ENCODE measurements at regions not wholly inside any gene's neighbourhood (a gene's known extent, or its start where the extent isn't known, plus 50 kb on each side); places are given as distances from the start of the nearest gene placed in this dataset.

GRCh38 chr17:12388226-12388625 is 277.5 kb upstream of the MYOCD start:
- no peak overlapping the region for H3K4me2 ChIP-seq (ENCODE audit: insufficient read depth, insufficient read length, low read length)
- TF ChIP-seq CTCF (conservative IDR thresholded peaks at IDR 0.05), result no peak
- DNase-seq, result no peak
- no peak overlapping the region for H3K14ac ChIP-seq (ENCODE audit: insufficient read depth, low read length)
- H2BK12ac ChIP-seq (ENCODE audit: insufficient read length, low read depth, low read length), result no peak overlapping the region
- no peaks in the 10 kb centered on the region for H3K23me2 ChIP-seq (ENCODE audit: insufficient read length, low read depth, low read length, poor library complexity, severe bottlenecking)
- no peaks in the 10 kb centered on the region for H3K27me3 ChIP-seq (ENCODE audit: insufficient read depth, low read length)
- no peak overlapping the region for H3K23ac ChIP-seq (ENCODE audit: insufficient read length, low read depth, low read length)
- H2AFZ ChIP-seq (ENCODE audit: low read length), result no peak overlapping the region
- no peaks in the 10 kb centered on the region for H3K9me3 ChIP-seq (ENCODE audit: control insufficient read depth, low read depth, low read length)
- H3K79me2 ChIP-seq (ENCODE audit: insufficient read depth, low read length), result no peaks in the 10 kb centered on the region
- no peaks in the 10 kb centered on the region for H4K20me1 ChIP-seq (ENCODE audit: control insufficient read depth, insufficient read depth, insufficient read length)
- no peak overlapping the region for H3K9ac ChIP-seq (ENCODE audit: extremely low read depth, insufficient read length, low read length)
- Mint-ChIP-seq H3K4me3 (no peak overlapping the region), H3K27me3 (ENCODE audit: low read depth) (no peaks in the 10 kb centered on the region), H3K36me3 (ENCODE audit: insufficient read depth in 1 of 3, low read depth in 3 of 3) (no peaks in the 10 kb centered on the region), H3K27ac (no peak overlapping the region), H3K9me3 (peaks cover 0 to 2% of the 10 kb centered on the region in 2 experiments; a peak in 3 of 5 replicates), H3K4me1 (peaks cover 2% of the 10 kb centered on the region in 2 experiments; a peak in 2 of 4 replicates)
- H4K5ac ChIP-seq (ENCODE audit: insufficient read length, low read depth, low read length), result no peak overlapping the region
- H3K4ac ChIP-seq (ENCODE audit: low read depth, low read length), result no peak overlapping the region
- no peak overlapping the region for H2BK5ac ChIP-seq (ENCODE audit: insufficient read length, low read length)
- H2AK5ac ChIP-seq (ENCODE audit: insufficient read length, low read length), result no peak overlapping the region
- WGBS (ENCODE audit: extremely low coverage, insufficient read length, low lambda C conversion rate), result no CpG with 5 or more reads among the region's 3 CpGs
- no peaks in the 10 kb centered on the region for H3K4me1 ChIP-seq (ENCODE audit: insufficient read depth, low read length)
- no peaks in the 10 kb centered on the region for H3K79me1 ChIP-seq (ENCODE audit: insufficient read depth, low read depth, low read length, poor library complexity, severe bottlenecking)
- H3K27ac ChIP-seq (ENCODE audit: insufficient read length, low read depth, low read length), result no peak overlapping the region
- no peak overlapping the region for H3K56ac ChIP-seq (ENCODE audit: insufficient read length, low read depth, low read length)
- no peak overlapping the region for H3K18ac ChIP-seq (ENCODE audit: insufficient read length, low read depth, low read length)
- no peak overlapping the region for H4K8ac ChIP-seq (replicated peaks; ENCODE audit: insufficient read length, low read depth, low read length)
- no peak overlapping the region for H3T11ph ChIP-seq (ENCODE audit: low read length)
- no peak overlapping the region for H2BK15ac ChIP-seq (ENCODE audit: low read depth, low read length)
- no peak overlapping the region for H2BK20ac ChIP-seq (ENCODE audit: low read depth, low read length, poor library complexity, severe bottlenecking)
- H4K91ac ChIP-seq (ENCODE audit: insufficient read length, low read depth, low read length), result no peak overlapping the region
- H2BK120ac ChIP-seq (ENCODE audit: low read depth, low read length, poor library complexity, severe bottlenecking), result no peak overlapping the region

All from H9 (cell line).